MM.1S (cell line): ENCODE measurements at regions not wholly inside any gene's neighbourhood (a gene's known extent, or its start where the extent isn't known, plus 50 kb on each side); places are given as distances from the start of the nearest gene placed in this dataset.

Experiments used
- DNase-seq: peaks from one replicate; pipeline ENCODE4 v3.0.0-alpha.2; 2015
- H2AFZ ChIP-seq: fragments of 300-600 bp; sonication (generic); 2 replicates; pipeline ENCODE4 v1.6.0; 2016; ENCODE audit warnings: antibody characterized with exemption, low read length
- H3F3A ChIP-seq: fragments of 300-600 bp; sonication (generic); 2 replicates; pipeline ENCODE4 v1.6.1; 2016; ENCODE audit warnings: mild to moderate bottlenecking, antibody characterized with exemption, low read length, moderate library complexity, mixed read lengths; ENCODE audit not compliant: insufficient read depth
- H3K27ac ChIP-seq: fragments of 300-600 bp; sonication (generic); 2 replicates; pipeline ENCODE4 v1.5.1; 2016; ENCODE audit warnings: mild to moderate bottlenecking, low read length
- H3K27me3 ChIP-seq: fragments of 300-600 bp; sonication (generic); replicated peaks from 2 replicates; pipeline ENCODE4 v1.6.0; 2016; ENCODE audit warnings: low read length; ENCODE audit not compliant: insufficient read depth
- H3K36me3 ChIP-seq: fragments of 300-600 bp; sonication (generic); replicated peaks from 2 replicates; pipeline ENCODE4 v1.6.1; 2016; ENCODE audit warnings: mild to moderate bottlenecking, low read length, mixed read lengths; ENCODE audit not compliant: insufficient read depth
- H3K4me1 ChIP-seq: fragments of 300-600 bp; sonication (generic); 2 replicates; pipeline ENCODE4 v1.6.1; 2016; ENCODE audit warnings: low read length, mixed read lengths
- H3K4me2 ChIP-seq: fragments of 300-600 bp; sonication (generic); 2 replicates; pipeline ENCODE4 v1.6.0; 2016; ENCODE audit warnings: low read depth, low read length
- H3K4me3 ChIP-seq: fragments of 300-600 bp; sonication (generic); 2 replicates; pipeline ENCODE4 v1.5.1; 2016; ENCODE audit warnings: low read length, mixed read lengths
- H3K79me2 ChIP-seq: fragments of 300-600 bp; sonication (generic); 2 replicates; pipeline ENCODE4 v1.6.1; 2016; ENCODE audit warnings: mixed run types, low read length, mixed read lengths
- H3K9ac ChIP-seq: fragments of 300-600 bp; sonication (generic); 2 replicates; pipeline ENCODE4 v1.6.1; 2016; ENCODE audit warnings: low read length, mixed read lengths
- H3K9me2 ChIP-seq: fragments of 300-600 bp; sonication (generic); replicated peaks from 2 replicates; pipeline ENCODE4 v1.6.1; 2016; ENCODE audit warnings: mild to moderate bottlenecking, low read length, mixed read lengths; ENCODE audit not compliant: insufficient read depth
- H3K9me3 ChIP-seq: fragments of 300-600 bp; sonication (generic); replicated peaks from 2 replicates; pipeline ENCODE4 v1.6.1; 2016; ENCODE audit warnings: mild to moderate bottlenecking, low read length, mixed read lengths; ENCODE audit not compliant: insufficient read depth
- H4K20me1 ChIP-seq: fragments of 300-600 bp; sonication (generic); 2 replicates; pipeline ENCODE4 v1.6.1; 2016; ENCODE audit warnings: mild to moderate bottlenecking, low read length, moderate library complexity, mixed read lengths; ENCODE audit not compliant: insufficient read depth
- CTCF ChIP-seq: fragments of 300-600 bp; sonication (generic); IDR thresholded peaks from 2 replicates; pipeline ENCODE4 v1.5.1; 2016; ENCODE audit warnings: antibody characterized with exemption, low read length, mixed read lengths
- EZH2 ChIP-seq: fragments of 300-600 bp; sonication (generic); optimal IDR thresholded peaks from 2 replicates; pipeline ENCODE3; 2017; ENCODE audit warnings: low read depth, mild to moderate bottlenecking, antibody characterized with exemption, low read length, mixed read lengths
- EZH2phosphoT487 ChIP-seq: fragments of 300-600 bp; sonication (generic); IDR thresholded peaks from 2 replicates; pipeline ENCODE4 v1.6.1; 2018; ENCODE audit warnings: antibody characterized with exemption, low read length

- no peaks in the 10 kb centered on the region for H3K36me3 ChIP-seq
- H3K4me1 ChIP-seq: no peaks in the 10 kb centered on the region
- DNase-seq: peak; percentile 17
- no peak overlapping the region for H3K4me2 ChIP-seq
- no peaks in the 10 kb centered on the region for H3F3A ChIP-seq
- H3K4me3 ChIP-seq: no peak overlapping the region
- H2AFZ ChIP-seq: no peak overlapping the region
- TF ChIP-seq EZH2phosphoT487 (no peak), CTCF (peak; percentile 46)
- H3K9me3 ChIP-seq: no peaks in the 10 kb centered on the region
- H3K9me2 ChIP-seq: no peaks in the 10 kb centered on the region
- H4K20me1 ChIP-seq: no peaks in the 10 kb centered on the region
- H3K27ac ChIP-seq: no peak overlapping the region
- H3K27me3 ChIP-seq: no peaks in the 10 kb centered on the region
- no peaks in the 10 kb centered on the region for H3K79me2 ChIP-seq
- no peak overlapping the region for H3K9ac ChIP-seq
Measured at GRCh38 chr6:81465859-81466258, 286.6 kb downstream of the TENT5A start.

GRCh38 chr6:81456416-81456815 is 296.1 kb downstream of the TENT5A start:
- no peak overlapping the region for H3K4me3 ChIP-seq
- H3K9ac ChIP-seq: no peak overlapping the region
- H2AFZ ChIP-seq: no peak overlapping the region
- H3K36me3 ChIP-seq: no peaks in the 10 kb centered on the region
- no peaks in the 10 kb centered on the region for H3K9me2 ChIP-seq
- TF ChIP-seq CTCF (no peak), EZH2phosphoT487 (no peak), EZH2 (no peak)
- no peaks in the 10 kb centered on the region for H3F3A ChIP-seq
- H3K4me2 ChIP-seq: no peak overlapping the region
- DNase-seq: no peak
- no peak overlapping the region for H3K27ac ChIP-seq
- no peaks in the 10 kb centered on the region for H3K79me2 ChIP-seq
- H3K9me3 ChIP-seq: no peaks in the 10 kb centered on the region
- no peaks in the 10 kb centered on the region for H4K20me1 ChIP-seq
- no peaks in the 10 kb centered on the region for H3K27me3 ChIP-seq
- H3K4me1 ChIP-seq: no peaks in the 10 kb centered on the region

GRCh38 chr6:81455641-81456040 is 296.8 kb downstream of the TENT5A start:
- no peaks in the 10 kb centered on the region for H3K4me1 ChIP-seq

More at GRCh38 chr6:81455641-81456040, 296.8 kb downstream of the TENT5A start:
- Histone ChIP-seq H3K4me2 (no peak overlapping the region), H3K27me3 (no peaks in the 10 kb centered on the region), H3K9ac (no peak overlapping the region), H3F3A (no peaks in the 10 kb centered on the region), H3K9me3 (no peaks in the 10 kb centered on the region), H4K20me1 (no peaks in the 10 kb centered on the region), H3K36me3 (no peaks in the 10 kb centered on the region), H3K4me3 (no peak overlapping the region), H3K27ac (no peak overlapping the region), H3K79me2 (no peaks in the 10 kb centered on the region), H2AFZ (no peak overlapping the region), H3K9me2 (no peaks in the 10 kb centered on the region)
- TF ChIP-seq CTCF (no peak), EZH2 (no peak), EZH2phosphoT487 (no peak)
- DNase-seq: no peak
